WERI-Rb-1 (cell line): ENCODE measurements at regions not wholly inside any gene's neighbourhood (a gene's known extent, or its start where the extent isn't known, plus 50 kb on each side); places are given as distances from the start of the nearest gene placed in this dataset.
A peak's percentile ranks its signal among the peaks of the same experiment; 100 is the strongest.

Experiments used
- DNase-seq: peaks from one replicate; pipeline ENCODE4 v3.0.0-alpha.2; 2020
- H3K27ac ChIP-seq: fragments of 250-450 bp; sonication (Bioruptor Pico); 2 replicates; pipeline ENCODE4 v1.5.1; 2020; ENCODE audit warnings: mild to moderate bottlenecking, moderate library complexity
- H3K27me3 ChIP-seq: fragments of 250-450 bp; sonication (Bioruptor Pico); 2 replicates; pipeline ENCODE4 v1.5.1; 2021; ENCODE audit warnings: mild to moderate bottlenecking, low read depth, moderate library complexity; ENCODE audit not compliant: insufficient read depth, severe bottlenecking
- H3K36me3 ChIP-seq: fragments of 250-450 bp; sonication (Bioruptor Pico); 2 replicates; pipeline ENCODE4 v1.5.1; 2020; ENCODE audit warnings: mild to moderate bottlenecking, moderate library complexity
- H3K4me3 ChIP-seq: 2 replicates; pipeline ENCODE4 v1.5.1; 2011; ENCODE audit warnings: low read depth, mild to moderate bottlenecking, control low read depth, low read length
- H3K9me3 ChIP-seq: fragments of 250-450 bp; sonication (Bioruptor Pico); 2 replicates; pipeline ENCODE4 v1.5.1; 2021; ENCODE audit warnings: mild to moderate bottlenecking, moderate library complexity; ENCODE audit not compliant: severe bottlenecking
- TF ChIP-seq, protein P1 (sequence below): IDR thresholded peaks from 2 replicates; pipeline ENCODE4 v1.5.1; 2011; ENCODE audit warnings: low read depth, mild to moderate bottlenecking, control low read depth, inconsistent platforms, low read length

- Histone ChIP-seq H3K27me3 (no peaks in the 10 kb centered on the region), H3K27ac (no peak overlapping the region), H3K36me3 (no peaks in the 10 kb centered on the region), H3K4me3 (peak overlapping the region; percentile 63), H3K9me3 (no peaks in the 10 kb centered on the region)
- no peak for DNase-seq
- TF ChIP-seq, protein P1, sequence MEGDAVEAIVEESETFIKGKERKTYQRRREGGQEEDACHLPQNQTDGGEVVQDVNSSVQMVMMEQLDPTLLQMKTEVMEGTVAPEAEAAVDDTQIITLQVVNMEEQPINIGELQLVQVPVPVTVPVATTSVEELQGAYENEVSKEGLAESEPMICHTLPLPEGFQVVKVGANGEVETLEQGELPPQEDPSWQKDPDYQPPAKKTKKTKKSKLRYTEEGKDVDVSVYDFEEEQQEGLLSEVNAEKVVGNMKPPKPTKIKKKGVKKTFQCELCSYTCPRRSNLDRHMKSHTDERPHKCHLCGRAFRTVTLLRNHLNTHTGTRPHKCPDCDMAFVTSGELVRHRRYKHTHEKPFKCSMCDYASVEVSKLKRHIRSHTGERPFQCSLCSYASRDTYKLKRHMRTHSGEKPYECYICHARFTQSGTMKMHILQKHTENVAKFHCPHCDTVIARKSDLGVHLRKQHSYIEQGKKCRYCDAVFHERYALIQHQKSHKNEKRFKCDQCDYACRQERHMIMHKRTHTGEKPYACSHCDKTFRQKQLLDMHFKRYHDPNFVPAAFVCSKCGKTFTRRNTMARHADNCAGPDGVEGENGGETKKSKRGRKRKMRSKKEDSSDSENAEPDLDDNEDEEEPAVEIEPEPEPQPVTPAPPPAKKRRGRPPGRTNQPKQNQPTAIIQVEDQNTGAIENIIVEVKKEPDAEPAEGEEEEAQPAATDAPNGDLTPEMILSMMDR = no peak
These were observed 110.0 kb downstream of the ARF6 start for GRCh38 chr14:50002926-50003212.

DNA sequence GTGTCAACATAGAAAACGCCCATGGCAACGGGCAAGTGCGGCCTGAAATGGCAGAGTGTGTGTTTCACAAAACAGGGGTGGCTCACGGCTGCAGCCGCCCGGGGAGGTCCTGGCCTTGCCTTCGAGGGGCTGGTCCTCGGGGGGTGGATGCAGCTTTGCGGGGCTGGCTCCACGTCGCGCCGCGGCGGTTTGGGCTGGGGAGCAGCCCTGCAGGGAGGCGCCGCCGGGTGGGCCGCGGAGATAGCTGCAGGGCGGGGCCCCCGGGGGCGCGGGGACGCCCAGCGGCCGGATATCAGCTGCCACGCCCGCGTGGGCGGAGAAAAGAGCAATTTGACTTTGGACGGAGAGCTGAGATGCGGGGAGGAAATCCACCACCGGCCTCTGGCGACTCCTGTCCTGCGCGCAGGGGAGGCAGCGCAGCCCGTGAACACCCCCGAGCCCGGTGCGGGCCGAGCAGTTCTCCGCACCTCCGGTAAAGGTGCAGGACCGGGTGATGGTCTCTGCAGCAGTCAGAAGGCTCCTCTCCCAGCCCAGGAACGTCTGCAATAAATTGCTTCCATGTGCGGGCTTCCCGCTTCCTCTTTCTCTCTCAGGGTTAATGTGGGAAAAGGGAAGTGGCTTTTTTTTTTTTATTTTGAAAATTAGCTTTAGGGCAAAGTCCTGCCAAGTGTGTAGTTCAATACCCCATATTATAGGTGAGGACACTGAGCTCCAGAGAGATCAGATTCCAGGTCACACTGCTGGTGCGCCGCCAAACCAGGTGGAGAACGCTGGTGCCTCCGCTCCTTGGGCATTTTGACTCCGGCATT lies 110.5 kb downstream of the ARF6 start:
- Histone ChIP-seq H3K4me3 (peak overlapping the region; percentile 63), H3K36me3 (no peaks in the 10 kb centered on the region), H3K27me3 (no peaks in the 10 kb centered on the region), H3K27ac (no peak overlapping the region), H3K9me3 (no peaks in the 10 kb centered on the region)
- TF ChIP-seq, protein P1 = 0 out of 2 replicates have a peak, but pooled peaks have one; percentile 7
- DNase-seq = peak; percentile 73

DNA sequence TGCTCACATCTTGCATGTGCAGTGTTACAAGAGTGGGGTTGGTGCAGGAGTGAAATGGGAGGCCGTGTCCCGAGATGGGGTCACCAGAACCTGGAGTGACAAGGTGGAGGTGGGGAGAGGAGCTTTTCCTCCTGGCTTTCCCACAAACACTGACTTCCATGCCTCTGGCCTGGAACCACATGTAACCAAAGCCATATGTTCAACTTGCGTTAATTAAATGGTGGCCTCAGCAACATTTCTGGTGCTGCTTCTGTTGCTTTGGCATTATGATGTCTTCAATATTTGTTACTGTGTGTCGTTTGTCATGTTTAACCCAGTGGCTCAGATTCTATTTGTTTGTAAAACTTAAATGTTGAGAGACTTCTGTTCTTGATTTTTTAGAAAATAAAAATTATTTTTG lies 110.2 kb downstream of the VCPKMT start:
- no peaks in the 10 kb centered on the region for H3K36me3 ChIP-seq
- DNase-seq = no peak
- H3K9me3 ChIP-seq = no peaks in the 10 kb centered on the region
- H3K4me3 ChIP-seq = no peak overlapping the region
- TF ChIP-seq, protein P1 = no peak
- H3K27ac ChIP-seq = no peak overlapping the region
- no peaks in the 10 kb centered on the region for H3K27me3 ChIP-seq

DNA sequence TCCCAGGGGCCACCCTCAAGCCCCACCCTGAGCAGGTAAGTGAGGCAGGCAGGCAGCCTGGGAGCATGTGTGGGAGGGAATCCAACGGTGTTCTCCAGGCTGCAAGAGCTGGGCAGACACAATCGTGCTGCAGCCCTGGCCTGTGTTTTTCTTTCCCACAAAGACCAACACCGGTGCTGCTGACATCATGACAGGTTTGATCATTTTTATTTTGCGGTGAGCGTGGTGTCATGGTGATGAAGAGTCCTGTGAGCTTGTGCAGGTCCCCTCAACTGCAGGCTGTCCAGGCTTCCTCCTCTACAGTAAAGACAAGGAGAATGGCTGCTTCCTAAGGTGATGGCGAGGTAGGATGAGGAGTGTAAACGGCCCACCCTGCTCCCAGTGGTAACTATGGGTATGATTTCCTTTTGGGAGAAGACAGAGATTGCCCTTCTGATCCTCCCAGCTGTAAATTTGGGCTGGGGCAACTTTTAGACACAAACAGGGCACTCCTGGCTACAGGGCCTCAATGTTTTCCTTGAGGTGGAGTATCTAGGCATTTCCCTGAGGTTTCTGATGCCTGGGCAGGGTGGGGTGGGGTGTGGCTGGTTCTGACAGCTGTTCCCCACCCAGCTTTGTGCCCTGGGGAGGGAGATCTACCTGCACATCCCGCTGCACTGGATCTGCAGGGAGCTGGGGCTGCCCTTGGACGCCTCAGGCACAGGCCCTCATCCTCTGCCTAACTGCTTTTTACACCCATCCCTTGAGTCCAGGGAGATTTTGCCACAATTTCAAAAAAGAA lies 109.1 kb downstream of the VCPKMT start:
- Histone ChIP-seq H3K4me3 (no peak overlapping the region), H3K27ac (no peak overlapping the region), H3K36me3 (no peaks in the 10 kb centered on the region), H3K27me3 (no peaks in the 10 kb centered on the region), H3K9me3 (no peaks in the 10 kb centered on the region)
- TF ChIP-seq, protein P1 = no peak
- no peak for DNase-seq

- TF ChIP-seq, protein P1 = no peak
- H3K27ac ChIP-seq = no peak overlapping the region
- H3K9me3 ChIP-seq = no peaks in the 10 kb centered on the region
These were observed 107.8 kb downstream of the VCPKMT start for GRCh38 chr14:50008562-50008961.

More at GRCh38 chr14:50008562-50008961, 107.8 kb downstream of the VCPKMT start:
- Histone ChIP-seq H3K4me3 (no peak overlapping the region), H3K36me3 (no peaks in the 10 kb centered on the region), H3K27me3 (no peaks in the 10 kb centered on the region)
- no peak for DNase-seq
